ENCODE measurements at regions not wholly inside any gene's neighbourhood (a gene's known extent, or its start where the extent isn't known, plus 50 kb on each side); places are given as distances from the start of the nearest gene placed in this dataset.
"Not testable (repeated sequence)": the region's sequence is repeated elsewhere in the genome, so short reads cannot be mapped to it uniquely, and the experiment has no call there.

DNA sequence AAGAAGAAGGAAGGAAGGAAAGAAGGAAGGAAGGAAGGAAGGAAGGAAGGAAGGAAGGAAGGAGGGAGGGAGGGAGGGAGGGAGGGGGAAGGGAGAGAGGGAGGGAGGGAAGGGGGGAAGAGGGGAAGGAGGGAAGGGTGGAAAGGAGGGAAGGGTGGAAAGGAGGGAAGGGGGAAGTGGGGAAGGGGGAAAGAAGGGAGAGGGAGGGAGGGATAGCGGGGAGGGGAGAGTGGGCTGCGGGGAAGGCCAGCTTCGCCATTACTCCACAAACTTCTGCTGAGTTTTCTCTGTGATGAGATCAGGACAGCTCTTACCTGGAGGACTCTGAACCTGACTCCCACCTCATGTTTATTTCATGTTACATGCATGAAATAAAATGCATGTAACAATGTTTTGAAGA, 601.5 kb upstream of the FSHR start:
- H3K4me3 ChIP-seq (ENCODE audit: control insufficient read depth, low read depth, low read length): no peak overlapping the region
- TF ChIP-seq, protein P1, sequence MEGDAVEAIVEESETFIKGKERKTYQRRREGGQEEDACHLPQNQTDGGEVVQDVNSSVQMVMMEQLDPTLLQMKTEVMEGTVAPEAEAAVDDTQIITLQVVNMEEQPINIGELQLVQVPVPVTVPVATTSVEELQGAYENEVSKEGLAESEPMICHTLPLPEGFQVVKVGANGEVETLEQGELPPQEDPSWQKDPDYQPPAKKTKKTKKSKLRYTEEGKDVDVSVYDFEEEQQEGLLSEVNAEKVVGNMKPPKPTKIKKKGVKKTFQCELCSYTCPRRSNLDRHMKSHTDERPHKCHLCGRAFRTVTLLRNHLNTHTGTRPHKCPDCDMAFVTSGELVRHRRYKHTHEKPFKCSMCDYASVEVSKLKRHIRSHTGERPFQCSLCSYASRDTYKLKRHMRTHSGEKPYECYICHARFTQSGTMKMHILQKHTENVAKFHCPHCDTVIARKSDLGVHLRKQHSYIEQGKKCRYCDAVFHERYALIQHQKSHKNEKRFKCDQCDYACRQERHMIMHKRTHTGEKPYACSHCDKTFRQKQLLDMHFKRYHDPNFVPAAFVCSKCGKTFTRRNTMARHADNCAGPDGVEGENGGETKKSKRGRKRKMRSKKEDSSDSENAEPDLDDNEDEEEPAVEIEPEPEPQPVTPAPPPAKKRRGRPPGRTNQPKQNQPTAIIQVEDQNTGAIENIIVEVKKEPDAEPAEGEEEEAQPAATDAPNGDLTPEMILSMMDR (IDR thresholded peaks at IDR 0.05; ENCODE audit: control insufficient read depth, insufficient read depth, low read depth, low read length, missing control alignments): no peak
- no peak for DNase-seq (ENCODE audit: low read depth)

DNA sequence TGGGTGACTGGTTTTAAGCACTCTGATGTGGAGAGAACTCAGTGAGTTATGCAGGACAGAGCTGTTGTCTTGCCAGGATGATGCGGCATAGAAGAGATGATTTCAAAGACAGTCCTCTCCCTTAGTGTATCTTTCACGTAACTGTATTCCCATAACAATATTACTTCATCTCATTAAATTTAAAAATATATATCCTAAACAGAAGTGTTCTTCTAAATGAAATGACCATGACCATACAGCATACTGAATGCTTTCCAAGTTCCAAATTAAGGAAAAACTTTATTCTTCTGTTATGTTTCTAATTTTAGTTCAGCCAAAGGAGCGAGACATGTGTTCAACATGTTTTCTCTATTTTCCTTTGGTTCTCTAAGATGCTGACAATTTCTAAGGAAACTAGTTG, 600.1 kb upstream of the FSHR start:
- TF ChIP-seq, protein P1 (IDR thresholded peaks at IDR 0.05; ENCODE audit: control insufficient read depth, insufficient read depth, low read depth, low read length, missing control alignments): no peak
- no peak for DNase-seq (ENCODE audit: low read depth)

DNA sequence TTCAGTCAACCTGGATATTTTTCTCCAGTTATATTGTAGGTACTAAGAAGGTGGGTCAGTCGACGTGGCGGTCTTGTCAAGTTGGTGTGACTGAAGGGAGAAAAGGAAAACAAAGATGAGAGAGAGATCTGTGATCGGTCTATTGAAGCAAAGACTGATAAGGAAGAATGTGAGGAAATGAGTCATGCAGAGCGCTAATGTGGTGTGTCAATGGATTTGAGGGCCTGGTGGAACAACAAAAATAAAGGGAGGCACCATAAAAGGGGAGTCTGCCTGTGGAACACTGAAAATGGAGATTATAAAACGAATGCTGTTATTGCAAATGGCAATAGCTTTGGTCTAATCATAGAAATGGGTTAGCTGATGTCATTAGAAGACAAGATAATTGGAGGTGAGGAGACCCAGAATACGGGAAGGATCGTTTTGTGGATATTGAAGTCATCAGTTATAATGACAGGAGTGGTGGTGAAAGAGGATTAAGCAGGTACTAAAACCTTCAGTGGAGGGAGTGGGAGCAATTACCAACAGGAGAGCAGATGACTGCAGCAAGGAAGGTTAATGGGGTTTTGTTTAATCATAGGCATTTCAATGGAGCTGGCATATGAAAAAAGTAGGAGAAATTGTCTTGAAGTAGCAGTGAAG, 599.1 kb upstream of the FSHR start:
- H3K4me3 ChIP-seq (ENCODE audit: control insufficient read depth, low read depth, low read length): no peak overlapping the region
- TF ChIP-seq, protein P1 (IDR thresholded peaks at IDR 0.05; ENCODE audit: control insufficient read depth, insufficient read depth, low read depth, low read length, missing control alignments): no peak
- DNase-seq (ENCODE audit: low read depth): no peak

More for the DNA sequence above, 600.1 kb upstream of the FSHR start:
- no peak overlapping the region for H3K4me3 ChIP-seq (ENCODE audit: control insufficient read depth, low read depth, low read length)

DNA sequence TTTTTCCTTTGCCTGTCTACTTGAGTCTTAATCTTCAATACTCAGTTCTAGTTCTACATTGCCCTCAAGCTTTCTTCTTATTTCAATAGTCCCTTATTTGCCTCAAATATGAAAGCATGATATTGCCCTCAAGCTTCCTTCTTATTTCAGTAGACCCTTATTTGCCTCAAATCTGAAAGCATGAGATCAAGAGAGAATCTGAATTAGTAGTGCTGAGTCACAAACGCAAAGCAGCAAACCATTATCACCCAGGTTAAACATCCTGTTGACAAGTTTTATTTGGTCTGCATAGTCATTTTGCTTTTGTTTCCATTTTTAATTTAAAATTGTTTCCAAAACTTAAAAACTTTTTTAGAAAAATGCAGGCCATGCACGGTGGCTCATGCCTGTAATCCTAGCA, 583.3 kb upstream of the FSHR start:
- TF ChIP-seq, protein P1 (IDR thresholded peaks at IDR 0.05; ENCODE audit: control insufficient read depth, insufficient read depth, low read depth, low read length, missing control alignments): no peak
- no peak for DNase-seq (ENCODE audit: low read depth)
- H3K4me3 ChIP-seq (ENCODE audit: control insufficient read depth, low read depth, low read length): no peak overlapping the region

DNA sequence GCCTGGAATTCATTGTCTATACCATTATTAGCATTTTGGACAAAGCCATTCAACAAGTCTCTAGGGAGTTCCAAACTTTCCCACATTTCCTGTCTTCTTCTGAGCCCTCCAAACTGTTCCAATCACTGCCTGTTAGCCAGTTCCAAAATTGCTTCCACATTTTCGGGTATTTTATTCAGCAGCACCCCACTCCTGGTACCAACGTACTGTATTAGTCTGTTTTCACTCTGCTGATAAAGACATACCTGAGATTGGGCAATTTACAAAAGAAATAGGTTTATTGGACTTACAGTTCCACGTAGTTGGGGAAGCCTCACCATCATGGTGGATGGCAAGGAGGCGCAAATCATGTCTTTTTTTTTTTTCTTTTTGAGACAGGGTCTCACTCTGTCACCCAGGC, 578.6 kb upstream of the FSHR start:
- DNase-seq (ENCODE audit: low read depth): not testable (repeated sequence)

DNA sequence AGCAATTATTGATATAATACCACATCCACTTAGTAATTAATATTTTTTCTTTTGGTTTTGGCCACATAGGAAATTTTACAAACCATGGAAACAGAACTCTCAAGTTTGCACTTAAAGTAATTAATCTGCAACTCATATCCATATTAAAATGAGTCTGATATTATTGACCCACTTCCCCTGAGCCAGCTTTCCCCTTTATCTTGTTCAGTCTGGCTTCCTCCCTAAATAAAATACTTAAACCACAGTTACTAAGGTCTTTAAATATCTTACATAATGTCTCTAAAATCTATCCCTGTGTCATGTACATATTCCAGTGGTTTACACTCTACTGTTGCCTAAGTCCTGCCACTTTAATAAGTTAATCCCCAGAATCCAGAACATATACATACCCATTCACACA, 564.9 kb upstream of the FSHR start:
- no peak overlapping the region for H3K4me3 ChIP-seq (ENCODE audit: control insufficient read depth, low read depth, low read length)
- TF ChIP-seq, protein P1 (IDR thresholded peaks at IDR 0.05; ENCODE audit: control insufficient read depth, insufficient read depth, low read depth, low read length, missing control alignments): no peak
- DNase-seq (ENCODE audit: low read depth): no peak

More for the DNA sequence above, 578.6 kb upstream of the FSHR start:
- H3K4me3 ChIP-seq (ENCODE audit: control insufficient read depth, low read depth, low read length): not testable (repeated sequence)

DNA sequence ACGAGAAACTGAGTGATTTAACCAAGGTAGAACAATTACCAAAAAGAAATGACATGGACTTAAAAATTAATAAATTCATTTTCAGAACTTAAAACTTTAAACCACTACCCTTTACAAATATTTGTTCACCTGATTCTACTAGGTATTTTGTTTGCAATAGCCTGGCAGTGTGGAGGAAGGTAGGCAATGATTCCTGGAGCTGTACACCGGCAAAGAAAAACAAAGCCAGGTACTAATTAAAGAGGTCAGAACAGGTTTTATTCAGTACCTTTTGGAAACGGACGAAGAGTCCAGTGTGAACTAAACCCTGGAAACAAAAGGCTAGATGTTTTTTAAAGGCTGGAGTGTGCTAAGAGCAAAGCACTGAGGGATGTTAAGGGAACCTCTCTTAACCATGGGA, 561.3 kb upstream of the FSHR start:
- no peak overlapping the region for H3K4me3 ChIP-seq (ENCODE audit: control insufficient read depth, low read depth, low read length)
- TF ChIP-seq, protein P1 (IDR thresholded peaks at IDR 0.05; ENCODE audit: control insufficient read depth, insufficient read depth, low read depth, low read length, missing control alignments): no peak
- no peak for DNase-seq (ENCODE audit: low read depth)
